Trophoblast cell (in vitro differentiated cells and primary cell): ENCODE measurements at regions not wholly inside any gene's neighbourhood (a gene's known extent, or its start where the extent isn't known, plus 50 kb on each side); places are given as distances from the start of the nearest gene placed in this dataset.
A peak's percentile ranks its signal among the peaks of the same experiment; 100 is the strongest.

Experiments used
- DNase-seq, 2 donors: peaks; one replicate each; pipeline ENCODE4 v3.0.0-alpha.2; 2016
- H2AFZ ChIP-seq: 2 replicates; pipeline ENCODE4 v1.6.1; 2013; ENCODE audit warnings: low read length, moderate library complexity, mild to moderate bottlenecking; ENCODE audit not compliant: insufficient read depth, poor library complexity
- H2AK5ac ChIP-seq: 2 replicates; pipeline ENCODE4 v1.6.1; 2013; ENCODE audit warnings: mild to moderate bottlenecking, low read length
- H2BK120ac ChIP-seq: 2 replicates; pipeline ENCODE4 v1.6.1; 2013; ENCODE audit warnings: low read length, mild to moderate bottlenecking, moderate library complexity; ENCODE audit not compliant: insufficient read depth, poor library complexity
- H2BK12ac ChIP-seq: 2 replicates; pipeline ENCODE4 v1.6.1; 2013; ENCODE audit warnings: mild to moderate bottlenecking, low read length, moderate library complexity
- H2BK5ac ChIP-seq: 2 replicates; pipeline ENCODE4 v1.6.1; 2013; ENCODE audit warnings: low read length, low read depth, moderate library complexity, mild to moderate bottlenecking; ENCODE audit not compliant: poor library complexity
- H3K14ac ChIP-seq: 2 replicates; pipeline ENCODE4 v1.6.1; 2013; ENCODE audit warnings: mild to moderate bottlenecking, low read length
- H3K18ac ChIP-seq: 2 replicates; pipeline ENCODE4 v1.6.1; 2013; ENCODE audit warnings: mild to moderate bottlenecking, low read length
- H3K23ac ChIP-seq: 2 replicates; pipeline ENCODE4 v1.6.1; 2013; ENCODE audit warnings: low read length
- H3K27ac ChIP-seq: 2 replicates; pipeline ENCODE4 v1.5.1; 2013; ENCODE audit warnings: low read depth, mild to moderate bottlenecking, inconsistent platforms, low read length, moderate library complexity
- H3K27me3 ChIP-seq: 2 replicates; pipeline ENCODE4 v1.6.1; 2013; ENCODE audit warnings: inconsistent platforms, mild to moderate bottlenecking, low read length, moderate library complexity; ENCODE audit not compliant: insufficient read depth
- H3K36me3 ChIP-seq, 2 experiments: 1 replicate in 1 of 2; 2 replicates in 1 of 2; pipeline ENCODE4 v1.6.1; 2013; ENCODE audit warnings: low read length in 2 of 2, mild to moderate bottlenecking in 2 of 2, moderate library complexity in 1 of 2; ENCODE audit not compliant: insufficient read depth in 2 of 2, control insufficient read depth in 1 of 2
- H3K4ac ChIP-seq: 2 replicates; pipeline ENCODE4 v1.6.1; 2013; ENCODE audit warnings: low read depth, mild to moderate bottlenecking, low read length, moderate library complexity
- H3K4me1 ChIP-seq, 2 experiments: 1 replicate in 1 of 2; 2 replicates in 1 of 2; pipeline ENCODE4 v1.6.1; 2013; ENCODE audit warnings: low read length in 2 of 2, mild to moderate bottlenecking in 2 of 2, moderate library complexity in 1 of 2; ENCODE audit not compliant: insufficient read depth in 2 of 2, control insufficient read depth in 1 of 2
- H3K4me2 ChIP-seq: 2 replicates; pipeline ENCODE4 v1.6.1; 2013; ENCODE audit warnings: inconsistent platforms, mild to moderate bottlenecking, low read length, moderate library complexity
- H3K4me3 ChIP-seq: 2 replicates; pipeline ENCODE4 v1.5.1; 2013; ENCODE audit warnings: mild to moderate bottlenecking, low read depth, low read length, inconsistent platforms
- H3K79me1 ChIP-seq: one replicate; pipeline ENCODE4 v1.6.1; 2013; ENCODE audit warnings: low read length
- H3K79me2 ChIP-seq: 2 replicates; pipeline ENCODE4 v1.6.1; 2013; ENCODE audit warnings: low read length, mild to moderate bottlenecking; ENCODE audit not compliant: control insufficient read depth, insufficient read depth, poor library complexity
- H3K9ac ChIP-seq: 2 replicates; pipeline ENCODE4 v1.6.1; 2013; ENCODE audit warnings: mild to moderate bottlenecking, low read length
- H3K9me3 ChIP-seq: 2 replicates; pipeline ENCODE4 v1.6.1; 2013; ENCODE audit warnings: low read depth, mild to moderate bottlenecking, control low read depth, inconsistent platforms, low read length; ENCODE audit not compliant: insufficient read depth
- H4K12ac ChIP-seq: 2 replicates; pipeline ENCODE4 v1.6.1; 2013; ENCODE audit warnings: low read depth, mild to moderate bottlenecking, low read length, moderate library complexity
- H4K8ac ChIP-seq: 2 replicates; pipeline ENCODE4 v1.6.1; 2013; ENCODE audit warnings: low read depth, mild to moderate bottlenecking, low read length, moderate library complexity
- H4K91ac ChIP-seq: one replicate; pipeline ENCODE4 v1.6.1; 2013; ENCODE audit warnings: low read depth, mild to moderate bottlenecking, low read length, moderate library complexity
- WGBS: extraction: QIAGEN DNeasy Blood & Tissue Kit; methylation state at CpG from one replicate; pipeline ENCODE4 v1.1.7; 2013; ENCODE audit warnings: missing lambda C conversion rate; ENCODE audit not compliant: insufficient read length, insufficient coverage; ENCODE audit errors: extremely low coverage; 5-methylcytosine and 5-hydroxymethylcytosine counted together

DNA sequence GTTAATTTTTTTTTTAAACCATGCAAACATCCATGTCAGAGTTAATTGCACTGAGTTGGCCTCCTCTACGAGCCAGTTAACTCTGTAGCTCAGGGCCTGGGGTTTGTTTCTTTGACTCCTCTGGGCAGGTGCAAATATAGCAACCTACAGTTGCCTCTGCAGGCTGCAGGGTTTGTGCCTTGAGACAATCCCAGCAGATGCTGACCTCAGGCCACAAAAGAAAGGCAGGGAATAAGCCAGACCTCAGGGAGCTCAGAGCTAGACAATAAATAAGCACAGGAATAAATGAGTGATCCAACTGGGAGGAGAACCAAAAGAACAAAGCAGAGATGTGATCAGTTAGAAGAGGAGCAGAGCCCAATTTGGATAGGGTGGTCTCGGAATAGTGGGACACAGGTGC is 390.8 kb downstream of the SHANK2 start:
- Histone ChIP-seq H4K91ac (no peak overlapping the region), H3K36me3 (no peaks in the 10 kb centered on the region), H3K4ac (no peak overlapping the region), H3K23ac (no peak overlapping the region), H3K79me2 (no peaks in the 10 kb centered on the region), H3K14ac (no peak overlapping the region), H2BK120ac (no peak overlapping the region), H3K9me3 (peaks cover 3% of the 10 kb centered on the region), H3K79me1 (no peaks in the 10 kb centered on the region), H3K27me3 (no peaks in the 10 kb centered on the region), H2BK5ac (no peak overlapping the region), H2BK12ac (no peak overlapping the region), H3K4me3 (no peak overlapping the region), H3K4me1 (peaks cover 0 to 6% of the 10 kb centered on the region in 2 experiments), H3K18ac (no peak overlapping the region), H2AK5ac (no peak overlapping the region), H3K9ac (no peak overlapping the region), H3K4me2 (no peak overlapping the region), H4K12ac (no peak overlapping the region), H3K27ac (no peak overlapping the region), H2AFZ (no peak overlapping the region), H4K8ac (no peak overlapping the region)
- no peak for DNase-seq
- WGBS: no CpG with 5 or more reads among the region's 2 CpGs

DNA sequence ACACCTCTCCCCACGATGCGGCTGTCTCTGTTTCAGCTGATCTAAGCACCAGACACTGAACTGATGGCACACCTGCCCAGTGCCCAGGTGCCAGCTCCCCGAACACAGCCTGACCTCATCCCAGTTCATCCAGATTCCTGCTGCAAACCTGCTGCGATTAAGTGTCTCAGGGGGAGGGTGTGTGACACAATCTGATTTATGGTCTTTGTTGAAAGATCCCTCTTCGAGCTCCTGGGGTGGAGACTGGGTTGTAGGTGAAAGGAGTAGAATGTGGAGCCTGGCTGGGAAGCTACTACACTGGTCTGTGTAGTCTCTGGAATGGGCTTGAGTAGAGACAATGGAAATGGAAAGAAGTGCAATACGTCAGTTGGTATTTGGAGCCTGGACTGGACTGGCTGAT is 390.3 kb downstream of the SHANK2 start:
- H3K4me2 ChIP-seq: no peak overlapping the region
- H3K23ac ChIP-seq: peak overlapping the region; percentile 34
- no peak overlapping the region for H3K4ac ChIP-seq
- no peak overlapping the region for H4K12ac ChIP-seq
- H2AFZ ChIP-seq: no peak overlapping the region
- H3K27ac ChIP-seq: no peak overlapping the region
- no peak overlapping the region for H3K14ac ChIP-seq
- no peak overlapping the region for H3K9ac ChIP-seq
- no CpG with 5 or more reads among the region's 6 CpGs for WGBS
- H4K8ac ChIP-seq: no peak overlapping the region
- H3K79me2 ChIP-seq: no peaks in the 10 kb centered on the region
- no peak overlapping the region for H3K4me3 ChIP-seq
- peaks cover 0 to 6% of the 10 kb centered on the region in 2 experiments for H3K4me1 ChIP-seq
- H4K91ac ChIP-seq: no peak overlapping the region
- H2BK12ac ChIP-seq: no peak overlapping the region
- DNase-seq: no peak
- H3K79me1 ChIP-seq: no peaks in the 10 kb centered on the region
- H2BK120ac ChIP-seq: no peak overlapping the region
- H3K18ac ChIP-seq: no peak overlapping the region
- no peaks in the 10 kb centered on the region for H3K36me3 ChIP-seq
- no peak overlapping the region for H2BK5ac ChIP-seq
- H2AK5ac ChIP-seq: no peak overlapping the region
- no peaks in the 10 kb centered on the region for H3K27me3 ChIP-seq
- peaks cover 3% of the 10 kb centered on the region for H3K9me3 ChIP-seq

DNA sequence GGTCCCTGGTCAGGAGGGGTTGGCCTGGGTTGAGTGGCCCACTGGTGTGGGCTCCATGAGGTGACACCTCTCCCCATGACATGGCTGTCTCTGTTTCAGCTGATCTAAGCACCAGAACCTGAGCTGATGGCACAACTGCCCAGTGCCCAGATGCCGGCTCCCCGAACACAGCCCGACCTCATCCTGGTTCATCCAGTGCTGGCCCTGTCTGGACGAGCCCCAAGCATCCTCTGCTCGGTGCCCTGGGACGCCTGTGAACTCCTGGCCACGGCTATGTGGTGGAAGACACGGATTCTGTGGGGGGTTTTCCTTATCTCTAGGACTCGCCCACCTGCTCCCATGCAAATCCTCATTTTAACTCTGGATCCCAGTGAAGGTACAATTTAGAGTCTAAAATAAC is 389.2 kb downstream of the SHANK2 start:
- no CpG with 5 or more reads among the region's 9 CpGs for whole genome bisulfite sequencing
- Histone ChIP-seq H4K91ac (no peak overlapping the region), H3K18ac (no peak overlapping the region), H3K23ac (no peak overlapping the region), H3K79me1 (no peaks in the 10 kb centered on the region), H2AK5ac (no peak overlapping the region), H2AFZ (no peak overlapping the region), H3K4ac (no peak overlapping the region), H2BK12ac (no peak overlapping the region), H3K79me2 (no peaks in the 10 kb centered on the region), H3K9ac (no peak overlapping the region), H4K8ac (no peak overlapping the region), H3K27ac (no peak overlapping the region), H4K12ac (no peak overlapping the region), H2BK120ac (no peak overlapping the region), H3K9me3 (no peaks in the 10 kb centered on the region), H3K27me3 (no peaks in the 10 kb centered on the region), H3K4me2 (no peak overlapping the region), H3K4me3 (no peak overlapping the region), H2BK5ac (no peak overlapping the region), H3K36me3 (no peaks in the 10 kb centered on the region), H3K4me1 (peaks cover 0 to 6% of the 10 kb centered on the region in 2 experiments), H3K14ac (no peak overlapping the region)
- no peak for DNase-seq

DNA sequence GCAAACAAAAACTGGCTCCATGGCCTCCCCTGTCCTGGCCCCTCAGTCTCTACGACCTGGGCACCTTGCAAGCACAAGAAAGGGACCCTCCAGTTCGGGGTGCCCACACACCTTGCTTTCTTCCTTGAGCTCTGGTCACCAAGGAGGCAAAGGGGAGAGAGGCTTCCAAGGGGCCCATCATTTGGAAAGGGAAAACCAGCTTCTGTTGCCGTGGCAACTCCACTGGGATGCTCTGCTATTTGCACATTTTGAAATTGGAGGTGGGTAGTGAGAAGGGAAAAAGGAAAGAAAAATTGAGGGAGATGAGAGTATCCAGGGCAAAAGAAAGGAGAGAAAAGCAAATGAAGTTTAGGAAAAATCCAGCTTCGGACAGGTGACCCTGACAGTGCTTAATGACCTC is 388.4 kb downstream of the SHANK2 start:
- Histone ChIP-seq H3K79me2 (no peaks in the 10 kb centered on the region), H3K4me2 (no peak overlapping the region), H3K4me1 (peaks cover 0 to 6% of the 10 kb centered on the region in 2 experiments), H3K23ac (no peak overlapping the region), H3K18ac (no peak overlapping the region), H4K91ac (no peak overlapping the region), H2BK5ac (no peak overlapping the region), H3K4me3 (no peak overlapping the region), H3K27me3 (no peaks in the 10 kb centered on the region), H2AK5ac (no peak overlapping the region), H3K9me3 (no peaks in the 10 kb centered on the region), H3K27ac (no peak overlapping the region), H3K14ac (no peak overlapping the region), H2BK12ac (no peak overlapping the region), H2AFZ (no peak overlapping the region), H3K79me1 (no peaks in the 10 kb centered on the region), H3K9ac (no peak overlapping the region), H4K12ac (no peak overlapping the region), H2BK120ac (no peak overlapping the region), H3K4ac (no peak overlapping the region), H3K36me3 (no peaks in the 10 kb centered on the region), H4K8ac (no peak overlapping the region)
- no CpG with 5 or more reads among the region's 4 CpGs for whole genome bisulfite sequencing
- no peak for DNase-seq
